ENCODE measurements at regions not wholly inside any gene's neighbourhood (a gene's known extent, or its start where the extent isn't known, plus 50 kb on each side); places are given as distances from the start of the nearest gene placed in this dataset.

GRCh38 chr10:108523016-108523800, 1358.7 kb upstream of the SORCS1 start:
- no peaks in the 10 kb centered on the region for H3K23me2 ChIP-seq (ENCODE audit: insufficient read length, low read depth, low read length, poor library complexity, severe bottlenecking)
- H3K27me3 ChIP-seq (ENCODE audit: insufficient read depth, low read length), result no peaks in the 10 kb centered on the region; the same call in 1 of the 2 replicates
- peaks cover 15 to 19% of the 10 kb centered on the region in 2 experiments for H3K4me1 Mint-ChIP-seq
- no peak overlapping the region for H2BK5ac ChIP-seq (ENCODE audit: insufficient read length, low read length)
- no peak overlapping the region for H3K9ac ChIP-seq (ENCODE audit: extremely low read depth, insufficient read length, low read length)
- no peak overlapping the region for H3T11ph ChIP-seq (ENCODE audit: low read length)
- H2BK120ac ChIP-seq (ENCODE audit: low read depth, low read length, poor library complexity, severe bottlenecking), result no peak overlapping the region
- H3K23ac ChIP-seq (ENCODE audit: insufficient read length, low read depth, low read length), result no peak overlapping the region
- DNase-seq, result no peak
- no peaks in the 10 kb centered on the region for H3K79me1 ChIP-seq (ENCODE audit: insufficient read depth, low read depth, low read length, poor library complexity, severe bottlenecking)
- no peaks in the 10 kb centered on the region for H4K20me1 ChIP-seq (ENCODE audit: control insufficient read depth, insufficient read depth, insufficient read length)
- WGBS (ENCODE audit: extremely low coverage, insufficient read length, low lambda C conversion rate), result no CpG with 5 or more reads among the region's 4 CpGs
- H3K4me1 ChIP-seq (ENCODE audit: insufficient read depth, low read length), result no peaks in the 10 kb centered on the region
- H4K5ac ChIP-seq (ENCODE audit: insufficient read length, low read depth, low read length), result no peak overlapping the region
- H2BK20ac ChIP-seq (ENCODE audit: low read depth, low read length, poor library complexity, severe bottlenecking), result no peak overlapping the region
- peaks cover 0 to 3% (median 0%) of the 10 kb centered on the region in 3 experiments; a peak in 4 of 7 replicates for H3K36me3 Mint-ChIP-seq (ENCODE audit: insufficient read depth in 1 of 3, low read depth in 3 of 3)
- H3K27ac Mint-ChIP-seq, result no peak overlapping the region
- no peak overlapping the region for H3K4me2 ChIP-seq (ENCODE audit: insufficient read depth, insufficient read length, low read length)
- no peaks in the 10 kb centered on the region for H3K9me3 ChIP-seq (ENCODE audit: control insufficient read depth, low read depth, low read length)
- no peak overlapping the region for H3K14ac ChIP-seq (ENCODE audit: insufficient read depth, low read length)
- no peak overlapping the region for H3K4ac ChIP-seq (ENCODE audit: low read depth, low read length)
- no peaks in the 10 kb centered on the region for H3K27me3 Mint-ChIP-seq (ENCODE audit: low read depth)
- no peak overlapping the region for H3K18ac ChIP-seq (ENCODE audit: insufficient read length, low read depth, low read length)
- H2AK5ac ChIP-seq (ENCODE audit: insufficient read length, low read length), result no peak overlapping the region
- H3K56ac ChIP-seq (ENCODE audit: insufficient read length, low read depth, low read length), result no peak overlapping the region
- H2AFZ ChIP-seq (ENCODE audit: low read length), result no peak overlapping the region
- H3K79me2 ChIP-seq (ENCODE audit: insufficient read depth, low read length), result no peaks in the 10 kb centered on the region
- no peak overlapping the region for H2BK15ac ChIP-seq (ENCODE audit: low read depth, low read length)
- peaks cover 4 to 6% of the 10 kb centered on the region in 2 experiments; a peak in 4 of 5 replicates for H3K9me3 Mint-ChIP-seq
- no peak for TF ChIP-seq CTCF (conservative IDR thresholded peaks at IDR 0.05)
- no peak overlapping the region for H4K8ac ChIP-seq (replicated peaks; ENCODE audit: insufficient read length, low read depth, low read length)
- no peak overlapping the region for H3K4me3 Mint-ChIP-seq
- no peak overlapping the region for H2BK12ac ChIP-seq (ENCODE audit: insufficient read length, low read depth, low read length)
- no peak overlapping the region for H4K91ac ChIP-seq (ENCODE audit: insufficient read length, low read depth, low read length)
- no peak overlapping the region for H3K27ac ChIP-seq (ENCODE audit: insufficient read length, low read depth, low read length)

All from H9 (cell line).